Body of pancreas (tissue), 4 donors: ENCODE measurements at regions not wholly inside any gene's neighbourhood (a gene's known extent, or its start where the extent isn't known, plus 50 kb on each side); places are given as distances from the start of the nearest gene placed in this dataset.

Experiments
- CTCF ChIP-seq, 7 experiments: fragments of 450-650 bp in 4 of 7; fragments of 200-600 bp in 3 of 7; sonication (generic) in 3 of 7; IDR thresholded peaks; one replicate each; pipeline ENCODE4 v1.5.1; 2016 to 2019; ENCODE audit warnings: antibody characterized with exemption in 7 of 7
- POLR2A ChIP-seq, 3 donors: fragments of 450-650 bp; IDR thresholded peaks; one replicate each; pipeline ENCODE4 v1.6.1; 2016; ENCODE audit warnings: antibody characterized with exemption in 3 of 3, mild to moderate bottlenecking in 2 of 3

GRCh38 chr13:82772816-82773215 is 1109.5 kb downstream of the SLITRK1 start:
- TF ChIP-seq CTCF (IDR thresholded peaks at IDR 0.05) (no peak), POLR2A (IDR thresholded peaks at IDR 0.05) (no peak)
